T-cell (primary cell): ENCODE measurements at regions not wholly inside any gene's neighbourhood (a gene's known extent, or its start where the extent isn't known, plus 50 kb on each side); places are given as distances from the start of the nearest gene placed in this dataset.

ENCODE experiments used
- ATAC-seq, 4 experiments: fragments of 200-7000 bp in 3 of 4; fragments of 150-1000 bp in 1 of 4; cut with Tn5 transposase; replicated peaks in 1 of 4; 1 replicate in 3 of 4; 2 replicates in 1 of 4; pipeline ENCODE4 v1.10.0; 2021; ENCODE audit warnings: moderate library complexity in 3 of 4, mild to moderate bottlenecking in 2 of 4, moderate number of reproducible peaks in 1 of 4
- CTCF ChIA-PET, 2 donors: fragments of 300-600 bp; sonication (Branson Sonifier 250); formaldehyde crosslinking; loops; one replicate each; lab custom pipeline; 2022; ENCODE audit warnings: antibody characterized with exemption in 2 of 2; lab: Charles Lee
- POLR2A ChIA-PET, 2 donors: fragments of 300-600 bp; sonication (Branson Sonifier 250); formaldehyde crosslinking; loops; one replicate each; lab custom pipeline; 2022; ENCODE audit warnings: antibody characterized with exemption in 2 of 2; lab: Charles Lee
- DNase-seq, 35 experiments: peaks; one replicate each; pipeline versions ENCODE4 v3.0.0 to v3.0.0-alpha.2; 2013 to 2023
- H3K27ac ChIP-seq: one replicate; pipeline ENCODE4 v1.5.1; 2013; ENCODE audit warnings: low read length
- H3K27me3 ChIP-seq, 2 experiments: replicated peaks in 1 of 2; 1 replicate in 1 of 2; 2 replicates in 1 of 2; pipeline versions ENCODE4 v1.6.1 to v1.7.0; 2013; ENCODE audit warnings: low read length in 1 of 2, mixed read lengths in 1 of 2; ENCODE audit not compliant: control insufficient read depth in 2 of 2, insufficient read depth in 2 of 2; ENCODE audit errors: extremely low read depth in 1 of 2
- H3K36me3 ChIP-seq, 2 donors: 1 replicate in 1 of 2; 2 replicates in 1 of 2; pipeline versions ENCODE4 v1.6.1 to v1.7.0; 2013; ENCODE audit warnings: low read length in 1 of 2; ENCODE audit not compliant: control insufficient read depth in 2 of 2, insufficient read depth in 1 of 2; ENCODE audit errors: extremely low read depth in 1 of 2
- H3K4me1 ChIP-seq, 2 experiments: 1 replicate in 1 of 2; 2 replicates in 1 of 2; pipeline versions ENCODE4 v1.6.1 to v1.7.0; 2013; ENCODE audit warnings: low read length in 2 of 2, mixed read lengths in 1 of 2; ENCODE audit not compliant: insufficient read depth in 2 of 2, control insufficient read depth in 1 of 2; ENCODE audit errors: extremely low read depth in 1 of 2
- H3K4me3 ChIP-seq, 2 donors: 1 replicate in 1 of 2; 2 replicates in 1 of 2; pipeline versions ENCODE4 v1.5.1 to v1.7.0; 2013; ENCODE audit warnings: mild to moderate bottlenecking in 2 of 2, low read length in 1 of 2, moderate library complexity in 1 of 2; ENCODE audit not compliant: control insufficient read depth in 1 of 2; ENCODE audit errors: extremely low read depth in 1 of 2
- H3K9me3 ChIP-seq: 2 replicates; pipeline ENCODE4 v1.7.0; 2013
- H3K27ac Mint-ChIP-seq, 2 donors: one replicate each; pipeline ENCODE4 v1.8.0; 2020 to 2021; ENCODE audit warnings: mild to moderate bottlenecking in 2 of 2, mixed read lengths in 2 of 2
- H3K27me3 Mint-ChIP-seq, 2 donors: one replicate each; pipeline ENCODE4 v1.8.0; 2021 to 2022; ENCODE audit warnings: mixed read lengths in 2 of 2
- H3K36me3 Mint-ChIP-seq: one replicate; pipeline ENCODE4 v1.8.0; 2021; ENCODE audit warnings: mixed read lengths
- H3K4me1 Mint-ChIP-seq, 3 donors: one replicate each; pipeline ENCODE4 v1.8.0; 2020 to 2022; ENCODE audit warnings: mixed read lengths in 3 of 3, mild to moderate bottlenecking in 1 of 3
- H3K4me3 Mint-ChIP-seq, 3 donors: one replicate each; pipeline ENCODE4 v1.8.0; 2020 to 2022; ENCODE audit warnings: mild to moderate bottlenecking in 3 of 3, mixed read lengths in 3 of 3, moderate library complexity in 3 of 3
- H3K9me3 Mint-ChIP-seq, 3 donors: one replicate each; pipeline ENCODE4 v1.8.0; 2020 to 2022; ENCODE audit warnings: mixed read lengths in 3 of 3
- WGBS: methylation state at CpG from one replicate; pipeline ENCODE4 v1.1.5; 2013; ENCODE audit warnings: missing lambda C conversion rate; ENCODE audit not compliant: insufficient coverage; 5-methylcytosine and 5-hydroxymethylcytosine counted together

DNA sequence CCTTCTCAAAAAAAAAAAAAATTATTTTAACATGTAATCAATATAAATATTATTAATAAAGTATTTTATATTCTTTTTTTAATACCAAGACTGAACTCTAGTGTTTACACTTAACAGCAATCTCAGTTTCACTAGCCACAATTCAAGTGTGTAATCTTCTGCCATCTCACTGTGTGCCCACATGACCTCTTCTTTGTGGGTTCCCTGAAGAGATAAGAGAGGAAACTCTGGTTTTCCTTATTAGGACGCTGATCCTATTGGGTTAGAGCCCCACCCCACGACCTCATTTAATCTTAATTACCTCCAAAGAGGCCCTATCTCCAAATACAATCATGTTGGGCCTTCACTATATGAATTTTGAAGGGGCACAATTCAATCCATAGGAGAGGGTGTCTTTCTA is 177.6 kb downstream of the STK31 start:
- peaks cover 0 to 7% of the 10 kb centered on the region in 2 donors for H3K27me3 Mint-ChIP-seq
- H3K27ac Mint-ChIP-seq = no peak overlapping the region
- ATAC-seq (no peak), DNase-seq (no peak)
- H3K27me3 ChIP-seq = no peaks in the 10 kb centered on the region
- no CpG with 5 or more reads among the region's 2 CpGs for WGBS
- H3K9me3 ChIP-seq = no peaks in the 10 kb centered on the region
- H3K4me1 ChIP-seq = no peaks in the 10 kb centered on the region
- H3K9me3 Mint-ChIP-seq = peaks cover 0 to 9% (median 4%) of the 10 kb centered on the region in 3 donors
- POLR2A ChIA-PET = no interaction called here
- H3K4me1 Mint-ChIP-seq = peaks cover 0 to 5% (median under 1%) of the 10 kb centered on the region in 3 donors
- no peak overlapping the region for H3K4me3 ChIP-seq
- CTCF ChIA-PET = no interaction called here
- H3K27ac ChIP-seq = no peak overlapping the region
- H3K36me3 ChIP-seq = no peaks in the 10 kb centered on the region
- H3K4me3 Mint-ChIP-seq = no peak overlapping the region
- H3K36me3 Mint-ChIP-seq = no peaks in the 10 kb centered on the region

DNA sequence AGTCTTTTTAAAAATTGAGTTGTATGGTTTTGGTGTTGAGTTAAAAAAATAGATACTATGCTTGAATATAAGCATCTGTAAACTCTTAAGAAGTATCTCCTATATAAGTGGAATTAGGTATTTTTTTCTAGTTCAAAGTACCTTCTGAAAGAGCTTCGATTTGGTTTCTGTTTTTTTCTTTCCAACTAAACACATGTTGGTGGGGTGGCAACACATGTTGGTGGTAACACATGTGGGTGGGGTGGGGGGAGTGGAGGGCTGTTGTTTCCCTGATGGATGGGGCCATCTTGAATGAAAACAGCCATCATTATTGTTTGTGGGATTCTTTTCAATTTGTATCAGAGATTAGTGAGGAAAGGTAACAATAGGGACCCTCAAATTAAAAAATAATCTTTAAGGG is 178.9 kb downstream of the STK31 start:
- Histone ChIP-seq H3K9me3 (no peaks in the 10 kb centered on the region), H3K36me3 (no peaks in the 10 kb centered on the region), H3K4me1 (peaks cover 0 to under 1% of the 10 kb centered on the region in 2 experiments), H3K4me3 (no peak overlapping the region), H3K27me3 (no peaks in the 10 kb centered on the region), H3K27ac (no peak overlapping the region)
- Mint-ChIP-seq H3K36me3 (no peaks in the 10 kb centered on the region), H3K4me3 (no peak overlapping the region), H3K27me3 (peaks cover 2 to 9% of the 10 kb centered on the region in 2 donors), H3K9me3 (peaks cover 0 to 9% (median 4%) of the 10 kb centered on the region in 3 donors), H3K4me1 (peaks cover 8 to 14% (median 14%) of the 10 kb centered on the region in 3 donors), H3K27ac (no peak overlapping the region)
- WGBS = no CpG with 5 or more reads among the region's 1 CpG
- no peak for DNase-seq
- ChIA-PET CTCF (no interaction called here), POLR2A (no interaction called here)
- no peak for ATAC-seq

- ATAC-seq (no peak), DNase-seq (no peak)
- no peak overlapping the region for H3K4me3 Mint-ChIP-seq
- no peak overlapping the region for H3K27ac Mint-ChIP-seq
- Histone ChIP-seq H3K9me3 (no peaks in the 10 kb centered on the region), H3K36me3 (no peaks in the 10 kb centered on the region), H3K4me3 (no peak overlapping the region), H3K27me3 (peaks cover 0 to 5% of the 10 kb centered on the region in 2 experiments), H3K4me1 (peaks cover 0 to 7% of the 10 kb centered on the region in 2 experiments), H3K27ac (no peak overlapping the region)
- peaks cover 13 to 20% (median 20%) of the 10 kb centered on the region in 3 donors for H3K4me1 Mint-ChIP-seq
- ChIA-PET POLR2A (no interaction called here), CTCF (interaction anchor here in 1 of 2 donors (0.5 kb wide), 1 partner anchor 522 kb away, joined by 4 read pairs; no protein-coding TSS in a partner anchor)
- 86% methylated on average over 1 of the region's 1 CpG for whole genome bisulfite sequencing
- H3K9me3 Mint-ChIP-seq = peaks cover 0 to 9% (median 4%) of the 10 kb centered on the region in 3 donors
- peaks cover 2 to 11% of the 10 kb centered on the region in 2 donors for H3K27me3 Mint-ChIP-seq
- no peaks in the 10 kb centered on the region for H3K36me3 Mint-ChIP-seq
These were observed 179.5 kb downstream of the STK31 start for GRCh38 chr7:23889566-23889965.

DNA sequence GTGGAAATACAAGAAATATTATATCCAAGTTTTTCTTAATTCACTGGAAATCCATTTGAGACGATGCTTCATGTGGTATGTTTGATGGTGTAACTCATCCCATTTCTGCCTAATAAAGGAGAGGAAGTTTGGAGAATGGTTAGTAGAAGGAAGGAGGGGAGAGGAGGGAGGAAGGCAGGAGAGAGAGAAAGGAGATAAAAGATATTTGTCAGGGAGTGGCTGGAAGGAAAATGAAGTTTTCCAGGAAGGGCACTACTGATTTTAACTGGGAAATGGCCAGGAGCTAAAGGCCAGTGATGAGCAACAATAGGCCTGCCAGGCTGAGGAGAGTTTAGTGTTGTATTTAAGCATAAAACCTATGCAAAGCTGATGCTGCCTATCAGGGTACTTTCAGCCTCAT is 182.0 kb downstream of the STK31 start:
- peaks cover 8 to 17% of the 10 kb centered on the region in 2 donors for H3K27me3 Mint-ChIP-seq
- H3K36me3 Mint-ChIP-seq = no peaks in the 10 kb centered on the region
- Histone ChIP-seq H3K36me3 (no peaks in the 10 kb centered on the region), H3K27ac (no peak overlapping the region), H3K4me1 (peaks cover 8 to 24% of the 10 kb centered on the region in 2 experiments), H3K4me3 (no peak overlapping the region), H3K27me3 (peaks cover 0 to 9% of the 10 kb centered on the region in 2 experiments), H3K9me3 (no peaks in the 10 kb centered on the region)
- POLR2A ChIA-PET = no interaction called here
- no peak for ATAC-seq
- peaks cover 0 to 9% (median 4%) of the 10 kb centered on the region in 3 donors for H3K9me3 Mint-ChIP-seq
- no peak overlapping the region for H3K27ac Mint-ChIP-seq
- CTCF ChIA-PET = interaction anchor here in 1 of 2 donors (0.5 kb wide), 1 partner anchor 176 kb away, joined by 3 read pairs; no protein-coding TSS in a partner anchor
- no peak overlapping the region for H3K4me3 Mint-ChIP-seq
- H3K4me1 Mint-ChIP-seq = peaks cover 28 to 35% (median 34%) of the 10 kb centered on the region in 3 donors
- no CpG with 5 or more reads among the region's 1 CpG for WGBS
- no peak for DNase-seq

DNA sequence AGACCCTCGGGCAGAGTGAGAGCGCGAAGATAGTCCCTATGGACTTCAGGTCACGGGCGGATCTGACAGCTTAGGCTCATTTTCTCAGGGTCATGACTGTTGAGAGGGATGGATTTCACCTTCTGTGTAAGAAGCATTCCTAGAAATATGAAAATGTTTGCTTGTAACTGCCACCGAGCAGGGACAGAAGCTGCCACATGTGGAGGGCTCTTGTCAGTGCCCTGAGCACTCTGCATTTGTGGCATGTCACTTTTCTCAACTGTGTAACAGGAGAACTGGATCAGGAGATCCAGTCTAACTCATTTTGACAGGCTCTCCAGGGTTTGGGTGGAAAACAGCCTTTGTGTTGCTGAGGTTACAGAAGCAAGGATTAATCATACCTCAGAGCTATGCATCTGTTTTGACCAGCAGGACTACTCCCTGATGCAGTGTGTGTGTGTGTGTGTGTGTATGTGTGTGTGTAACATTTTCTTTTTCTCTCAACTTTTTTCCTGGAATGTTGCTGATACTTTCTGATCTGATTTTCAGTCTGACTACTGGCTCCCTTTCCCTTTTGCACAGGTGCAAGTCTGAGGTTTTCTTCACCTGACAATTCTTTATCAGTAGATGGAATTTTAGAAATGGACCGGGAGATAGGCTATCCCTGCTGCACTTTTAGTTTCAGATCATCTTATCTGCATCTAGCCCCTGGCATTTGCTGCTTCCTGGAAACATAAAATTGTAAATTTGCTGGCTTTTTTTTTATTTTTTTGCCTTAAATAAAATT is 183.3 kb downstream of the STK31 start:
- H3K4me3 Mint-ChIP-seq = no peak overlapping the region
- WGBS = 83% methylated on average over 6 of the region's 7 CpGs
- CTCF ChIA-PET = interaction anchor here in 1 of 2 donors (0.6 kb wide), 1 partner anchor 197 kb away, joined by 3 read pairs; no protein-coding TSS in a partner anchor

GRCh38 chr7:23893942-23894891 is 184.2 kb downstream of the STK31 start:
- Histone ChIP-seq H3K27ac (no peak overlapping the region), H3K9me3 (no peaks in the 10 kb centered on the region), H3K4me1 (peaks cover 8 to 24% of the 10 kb centered on the region in 2 experiments), H3K27me3 (peaks cover 0 to 9% of the 10 kb centered on the region in 2 experiments), H3K4me3 (no peak overlapping the region), H3K36me3 (no peaks in the 10 kb centered on the region)
- Mint-ChIP-seq H3K9me3 (peaks cover 0 to 9% (median 4%) of the 10 kb centered on the region in 3 donors), H3K36me3 (no peaks in the 10 kb centered on the region), H3K27ac (no peak overlapping the region), H3K4me1 (peaks cover 28 to 35% (median 29%) of the 10 kb centered on the region in 3 donors), H3K4me3 (peak overlapping the region in 1 of 3 donors; percentile 28), H3K27me3 (peaks cover 8 to 17% of the 10 kb centered on the region in 2 donors)
- WGBS = 7% methylated on average over 5 of the region's 13 CpGs
- peak in 2 of 35 experiments; percentile 1 to 32 for DNase-seq
- ChIA-PET CTCF (no interaction called here), POLR2A (no interaction called here)
- ATAC-seq = peak in 3 of 4 experiments; percentile 29 to 53 (median 43)

More for the DNA sequence above, 183.3 kb downstream of the STK31 start:
- H3K4me3 ChIP-seq = no peak overlapping the region
- no peak for ATAC-seq
- peaks cover 28 to 35% (median 29%) of the 10 kb centered on the region in 3 donors for H3K4me1 Mint-ChIP-seq
- H3K36me3 Mint-ChIP-seq = no peaks in the 10 kb centered on the region
- no peaks in the 10 kb centered on the region for H3K36me3 ChIP-seq
- H3K27me3 Mint-ChIP-seq = peaks cover 8 to 17% of the 10 kb centered on the region in 2 donors
- no peaks in the 10 kb centered on the region for H3K9me3 ChIP-seq
- peaks cover 0 to 9% of the 10 kb centered on the region in 2 experiments for H3K27me3 ChIP-seq
- no peak overlapping the region for H3K27ac Mint-ChIP-seq
- H3K27ac ChIP-seq = no peak overlapping the region
- no peak for DNase-seq
- H3K9me3 Mint-ChIP-seq = peaks cover 0 to 9% (median 4%) of the 10 kb centered on the region in 3 donors
- peaks cover 8 to 24% of the 10 kb centered on the region in 2 experiments for H3K4me1 ChIP-seq
- POLR2A ChIA-PET = no interaction called here
